NCI-H1092 (cell line): ENCODE measurements at regions not wholly inside any gene's neighbourhood (a gene's known extent, or its start where the extent isn't known, plus 50 kb on each side); places are given as distances from the start of the nearest gene placed in this dataset.

ENCODE experiments used
- DNase-seq: peaks from one replicate; lab custom pipeline; 2025; lab: John Stamatoyannopoulos, UW

GRCh38 chr10:111831058-111831457 lies 352.5 kb downstream of the GPAM start:
- DNase-seq: no peak

- DNase-seq: no peak
These were observed 350.3 kb downstream of the GPAM start for GRCh38 chr10:111833251-111833650.

GRCh38 chr10:111835574-111835973 lies 348.0 kb downstream of the GPAM start:
- DNase-seq: no peak

- no peak for DNase-seq
These were observed 347.5 kb downstream of the GPAM start for GRCh38 chr10:111836064-111836463.

- DNase-seq: no peak
These were observed 347.0 kb downstream of the GPAM start for GRCh38 chr10:111836571-111836970.

- DNase-seq: no peak
These were observed 346.5 kb downstream of the GPAM start for GRCh38 chr10:111837086-111837485.

- DNase-seq: no peak
These were observed 345.6 kb downstream of the GPAM start for GRCh38 chr10:111837985-111838384.

- DNase-seq: no peak
These were observed 343.0 kb downstream of the GPAM start for GRCh38 chr10:111840546-111840945.

GRCh38 chr10:111852801-111853200 lies 330.8 kb downstream of the GPAM start:
- no peak for DNase-seq

GRCh38 chr10:111856631-111857030 lies 326.9 kb downstream of the GPAM start:
- DNase-seq: no peak

- no peak for DNase-seq
These were observed 318.0 kb downstream of the GPAM start for GRCh38 chr10:111865550-111865949.

GRCh38 chr10:111871458-111871857 lies 312.1 kb downstream of the GPAM start:
- DNase-seq: no peak

- no peak for DNase-seq
These were observed 311.0 kb downstream of the GPAM start for GRCh38 chr10:111872591-111872990.

- DNase-seq: no peak
These were observed 310.5 kb downstream of the GPAM start for GRCh38 chr10:111873041-111873440.

- DNase-seq: no peak
These were observed 309.9 kb downstream of the GPAM start for GRCh38 chr10:111873621-111874135.

- no peak for DNase-seq
These were observed 309.0 kb downstream of the GPAM start for GRCh38 chr10:111874576-111874975.

- DNase-seq: no peak
These were observed 307.8 kb downstream of the GPAM start for GRCh38 chr10:111875725-111876124.

GRCh38 chr10:111877258-111877657 lies 306.3 kb downstream of the GPAM start:
- no peak for DNase-seq

- DNase-seq: no peak
These were observed 303.6 kb downstream of the GPAM start for GRCh38 chr10:111879969-111880368.

GRCh38 chr10:111885046-111885445 lies 298.5 kb downstream of the GPAM start:
- DNase-seq: no peak

- no peak for DNase-seq
These were observed 297.6 kb downstream of the GPAM start for GRCh38 chr10:111885919-111886318.

- no peak for DNase-seq
These were observed 296.3 kb downstream of the GPAM start for GRCh38 chr10:111887266-111887665.

GRCh38 chr10:111890046-111890445 lies 293.5 kb downstream of the GPAM start:
- no peak for DNase-seq

GRCh38 chr10:111916011-111916410 lies 267.6 kb downstream of the GPAM start:
- no peak for DNase-seq

GRCh38 chr10:111921821-111922220 lies 261.7 kb downstream of the GPAM start:
- DNase-seq: no peak
